ENCODE measurements at regions not wholly inside any gene's neighbourhood (a gene's known extent, or its start where the extent isn't known, plus 50 kb on each side); places are given as distances from the start of the nearest gene placed in this dataset.

- TF ChIP-seq CTCF (IDR thresholded peaks at IDR 0.05; ENCODE audit: low read depth, low read length, poor library complexity, severe bottlenecking) = no peak
- TF ChIP-seq EZH2phosphoT487 (IDR thresholded peaks at IDR 0.05; ENCODE audit: borderline replicate concordance, low read length) = no peak
Measured at GRCh38 chr1:184185347-184185746, 133.8 kb downstream of the TSEN15 start.
